GM19455 (cell line): ENCODE measurements at regions not wholly inside any gene's neighbourhood (a gene's known extent, or its start where the extent isn't known, plus 50 kb on each side); places are given as distances from the start of the nearest gene placed in this dataset.
"Not testable (repeated sequence)": the region's sequence is repeated elsewhere in the genome, so short reads cannot be mapped to it uniquely, and the experiment has no call there.

Experiments
- ATAC-seq: cut with Tn5 transposase; IDR thresholded peaks from one replicate; pipeline ENCODE4 v1.9.1; 2021; ENCODE audit not compliant: unreplicated experiment

DNA sequence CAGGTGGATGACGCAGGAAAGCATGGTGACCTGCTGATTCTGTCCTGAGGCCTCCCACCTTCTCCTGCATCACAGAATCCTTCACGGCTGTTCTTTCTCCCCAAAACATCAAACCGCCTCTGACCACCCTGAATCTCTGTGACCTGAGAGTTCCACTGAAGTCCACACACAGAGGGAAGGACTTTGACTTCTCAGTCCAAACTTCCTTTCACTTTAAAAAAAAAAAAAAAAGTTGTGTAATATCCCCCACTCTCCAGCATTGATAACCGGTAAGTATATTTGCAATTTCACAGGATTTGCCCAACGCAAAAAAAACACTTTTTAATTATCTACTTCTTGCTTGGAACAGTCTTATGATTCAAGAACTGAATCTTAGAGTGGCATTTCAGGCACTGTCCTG lies 259.5 kb upstream of the IRS2 start:
- no peak for ATAC-seq

DNA sequence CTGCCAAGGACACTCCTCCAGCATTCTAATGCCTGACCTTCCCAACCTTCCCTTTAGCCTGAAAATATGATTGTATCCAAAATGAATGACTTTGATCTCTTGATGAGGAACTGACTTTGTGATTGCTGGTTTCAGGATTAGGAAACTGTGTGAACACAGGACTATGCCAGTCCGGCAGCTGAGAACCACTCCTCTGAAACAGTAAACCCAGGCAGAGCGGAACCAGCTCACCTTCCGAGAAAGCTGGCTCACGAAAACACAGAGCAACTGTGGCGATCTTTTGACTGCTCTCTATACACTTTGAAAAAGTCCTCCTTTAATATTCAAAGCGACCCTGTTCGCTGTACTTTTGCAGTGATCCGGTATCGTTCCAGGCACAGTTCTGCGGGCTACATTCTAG lies 258.8 kb upstream of the IRS2 start:
- no peak for ATAC-seq

DNA sequence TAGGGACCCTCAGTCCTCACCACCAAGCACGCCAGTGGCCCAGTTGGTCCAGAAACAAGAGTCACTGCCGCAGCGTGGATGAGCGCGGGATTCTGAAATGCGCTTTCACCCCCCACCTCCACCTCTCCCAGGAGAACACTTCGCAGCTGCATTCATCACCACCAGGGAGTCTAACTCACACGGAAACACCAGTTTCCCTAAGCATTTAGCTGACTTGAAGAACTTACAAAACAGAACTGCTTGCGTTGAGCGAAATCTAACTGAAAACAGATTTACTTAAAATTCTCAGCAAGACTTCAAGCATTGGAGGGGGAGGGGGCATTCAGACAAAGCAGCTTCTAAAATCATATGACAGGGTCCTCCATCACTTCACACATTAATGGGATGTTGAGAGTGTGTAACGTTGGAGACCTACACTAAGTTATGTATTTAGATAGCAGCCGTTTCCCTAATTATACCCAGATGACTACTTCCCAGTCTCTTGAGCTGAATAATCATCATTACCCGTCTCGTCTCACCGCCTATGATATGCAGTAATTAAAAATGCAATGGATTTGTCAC lies 258.2 kb upstream of the IRS2 start:
- ATAC-seq, result no peak

DNA sequence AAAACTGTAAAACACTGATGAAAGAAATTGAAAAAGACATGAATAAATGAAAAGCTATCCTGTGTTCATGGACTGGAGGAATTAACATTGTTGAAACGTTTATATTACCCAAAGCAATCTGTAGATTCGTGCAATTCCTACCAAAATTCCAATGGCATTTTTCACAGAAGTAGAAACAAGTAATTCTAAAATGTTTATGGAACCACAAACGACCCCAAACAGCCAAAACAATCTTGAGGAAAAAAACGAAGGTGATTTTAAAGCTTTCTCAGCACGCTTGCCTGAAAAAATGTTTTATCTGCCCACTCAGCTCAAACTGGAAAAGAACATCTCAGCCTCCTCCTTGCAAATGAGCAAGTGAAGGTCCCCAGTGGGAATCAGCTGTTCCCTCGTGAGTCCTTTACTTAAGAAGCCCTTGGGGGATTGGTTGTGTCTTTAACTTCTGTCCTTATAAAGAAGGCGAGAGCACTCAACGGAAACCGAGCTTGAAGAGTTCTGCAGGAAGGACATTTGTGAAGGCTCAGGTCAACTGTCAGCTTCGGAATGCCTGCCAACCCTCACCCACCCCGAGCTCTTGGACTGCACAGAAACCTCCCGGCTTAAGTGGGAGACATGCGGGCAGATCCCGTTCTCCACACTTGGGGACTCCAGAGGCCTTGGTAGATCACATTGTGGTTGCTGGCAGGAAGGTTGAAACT lies 256.0 kb upstream of the IRS2 start:
- ATAC-seq, result no peak

DNA sequence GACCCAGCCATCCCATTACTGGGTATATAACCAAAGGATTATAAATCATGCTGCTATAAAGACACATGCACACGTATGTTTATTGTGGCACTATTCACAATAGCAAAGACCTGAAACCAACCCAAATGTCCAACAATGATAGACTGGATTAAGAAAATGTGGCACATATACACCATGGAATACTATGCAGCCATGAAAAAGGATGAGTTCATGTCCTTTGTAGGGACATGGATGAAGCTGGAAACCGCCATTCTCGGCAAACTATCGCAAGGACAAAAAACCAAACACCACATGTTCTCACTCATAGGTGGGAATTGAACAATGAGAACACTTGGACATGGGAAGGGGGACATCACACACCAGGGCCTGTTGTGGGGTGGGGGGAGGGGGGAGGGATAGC lies 255.3 kb upstream of the IRS2 start:
- not testable (repeated sequence) for ATAC-seq

DNA sequence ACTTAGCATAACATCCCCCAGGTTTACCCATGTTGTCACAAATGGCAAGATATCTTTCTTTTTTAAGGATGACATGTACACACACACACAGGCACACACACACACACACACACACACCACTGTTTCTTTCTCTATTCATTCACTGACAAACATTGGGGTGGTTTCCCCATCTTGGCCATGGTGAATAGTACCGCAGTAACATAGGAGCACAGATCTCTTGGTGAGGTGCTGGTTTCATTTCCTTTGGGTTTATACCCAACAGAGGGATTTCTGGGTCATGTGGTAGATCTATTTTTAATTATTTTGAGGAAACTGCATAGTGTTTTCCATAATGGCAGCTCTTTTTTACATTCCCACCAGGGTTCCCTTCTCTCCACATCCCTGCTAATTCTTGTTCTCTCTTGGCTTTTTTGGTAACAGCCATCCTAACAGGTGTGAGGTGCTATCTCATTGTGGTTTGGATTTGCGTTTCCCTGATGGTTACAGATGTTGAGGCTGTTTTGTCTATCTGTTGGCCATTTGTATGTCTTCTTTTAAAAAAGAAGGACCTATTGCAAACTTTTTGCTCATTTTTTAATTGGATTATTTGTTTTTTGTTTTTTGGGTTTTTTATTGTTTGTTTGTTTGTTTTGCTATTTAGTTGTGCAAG lies 251.7 kb upstream of the IRS2 start:
- no peak for ATAC-seq

DNA sequence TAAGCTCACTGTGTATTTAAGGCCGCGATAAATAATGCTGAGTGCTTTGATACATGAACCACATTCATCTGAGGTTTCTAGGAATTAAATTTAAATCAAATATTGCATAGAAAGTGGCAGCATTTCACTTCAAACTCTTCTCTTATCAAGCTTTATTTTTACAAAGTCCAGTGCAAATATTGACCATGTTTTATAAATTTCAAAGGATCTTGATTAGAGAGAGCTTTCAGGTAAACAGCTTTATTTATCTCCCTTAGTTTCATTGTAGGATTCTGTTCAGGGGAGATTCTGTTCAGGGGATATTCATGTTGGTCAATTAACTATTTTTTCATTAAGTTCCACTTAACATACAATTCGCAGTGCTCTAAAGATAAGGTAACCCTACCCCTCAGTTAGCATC lies 249.7 kb upstream of the IRS2 start:
- no peak for ATAC-seq

DNA sequence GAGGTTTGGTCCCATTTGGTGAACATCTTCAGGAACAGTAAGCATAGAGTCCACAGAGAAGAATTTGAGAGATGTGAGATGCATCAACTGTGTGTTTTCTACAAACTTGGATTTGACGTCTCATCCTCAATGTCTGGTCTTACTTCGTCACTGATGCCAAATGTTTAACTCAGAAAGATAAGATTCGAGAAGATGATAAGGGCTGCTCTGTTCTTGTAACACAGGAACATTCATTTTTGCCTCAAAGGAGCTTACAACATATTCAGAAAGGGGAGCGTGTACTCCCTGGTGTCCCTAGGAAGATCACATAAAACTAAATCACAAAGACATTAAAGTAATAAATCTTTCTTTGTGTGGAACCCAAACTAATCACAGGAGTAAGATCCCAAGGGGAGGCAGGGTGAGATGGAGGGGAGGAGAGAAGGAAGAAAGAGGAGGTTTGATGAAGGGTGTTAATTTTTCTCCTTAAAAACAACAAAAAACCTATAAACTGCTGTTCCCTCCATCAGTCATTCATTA lies 247.7 kb upstream of the IRS2 start:
- no peak for ATAC-seq

DNA sequence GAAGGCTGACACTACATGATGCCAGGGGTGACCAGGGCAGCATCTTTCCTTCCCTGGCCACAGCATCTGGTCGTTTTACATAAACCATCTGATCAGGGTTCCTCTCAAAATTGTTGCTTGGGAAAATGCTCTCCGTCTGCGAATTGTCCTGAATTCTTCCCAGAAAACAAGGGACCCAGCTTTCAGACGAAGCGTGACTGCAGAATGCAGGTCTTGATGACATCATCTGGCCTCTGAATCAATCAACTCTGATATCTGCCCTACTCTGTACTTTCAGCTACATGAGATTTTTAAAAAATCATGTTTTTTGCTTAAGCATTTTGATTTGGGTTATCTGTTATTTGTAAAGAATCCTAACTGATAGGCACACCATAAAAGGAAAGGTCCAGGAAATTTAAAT lies 246.6 kb upstream of the IRS2 start:
- no peak for ATAC-seq

DNA sequence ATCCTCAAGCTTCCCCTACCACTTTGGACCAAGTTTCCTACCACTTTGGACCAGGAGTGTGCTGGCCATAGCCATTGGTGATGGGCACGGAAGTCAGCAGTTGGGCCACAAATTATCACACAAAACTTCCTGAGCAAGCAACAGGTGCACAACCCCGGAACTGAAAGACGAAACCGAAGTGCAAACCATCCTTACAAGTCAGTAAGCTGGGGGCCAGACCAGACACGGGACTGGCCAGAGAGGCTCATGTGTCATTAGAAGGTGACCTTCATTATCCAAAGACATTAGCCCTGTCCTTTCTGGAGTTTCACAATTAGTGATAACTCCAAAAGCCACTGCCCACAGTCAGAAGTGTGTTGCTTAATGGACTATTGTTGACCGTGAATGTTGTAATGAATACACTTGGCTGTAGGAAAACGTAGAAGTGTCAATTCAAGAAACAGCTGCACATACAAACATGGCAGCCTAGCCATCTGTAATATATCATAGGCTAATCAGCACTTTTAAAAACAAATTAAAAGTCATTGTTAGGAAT lies 244.1 kb upstream of the IRS2 start:
- ATAC-seq, result no peak

DNA sequence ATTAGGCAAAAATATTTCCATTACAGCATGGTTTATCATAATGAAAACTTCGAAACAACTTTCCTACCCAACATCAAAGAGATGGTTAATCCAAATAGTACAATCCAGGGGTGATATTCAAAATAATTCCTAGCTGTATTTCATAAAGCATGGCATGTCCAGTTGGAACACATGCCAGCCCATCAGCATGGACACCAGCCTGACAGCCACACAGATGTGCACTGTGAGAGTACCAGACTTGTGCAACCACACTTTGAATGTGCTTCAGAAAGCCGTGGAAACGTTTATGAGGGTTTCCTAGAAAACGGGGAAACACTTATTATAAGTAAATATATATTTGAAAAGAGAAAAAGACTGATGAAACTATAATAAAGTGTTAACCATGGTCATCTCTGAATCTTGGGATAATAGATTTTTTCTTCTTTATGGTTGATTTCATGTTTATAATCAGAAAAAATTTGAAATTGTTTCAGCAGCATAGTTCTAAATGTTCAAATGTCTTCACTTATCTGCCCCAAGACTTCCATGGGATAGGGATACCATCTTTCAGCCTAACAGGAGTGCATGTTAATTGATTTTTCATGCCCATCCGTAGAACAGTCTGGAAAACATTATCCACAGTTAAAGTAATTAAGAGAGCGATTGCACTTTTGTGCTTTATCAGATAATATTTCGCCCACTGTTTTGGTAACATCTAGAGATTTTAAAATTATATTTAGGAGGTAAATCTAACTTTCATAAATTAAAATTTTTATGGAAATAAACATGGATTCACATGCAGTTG lies 242.6 kb upstream of the IRS2 start:
- ATAC-seq, result no peak

DNA sequence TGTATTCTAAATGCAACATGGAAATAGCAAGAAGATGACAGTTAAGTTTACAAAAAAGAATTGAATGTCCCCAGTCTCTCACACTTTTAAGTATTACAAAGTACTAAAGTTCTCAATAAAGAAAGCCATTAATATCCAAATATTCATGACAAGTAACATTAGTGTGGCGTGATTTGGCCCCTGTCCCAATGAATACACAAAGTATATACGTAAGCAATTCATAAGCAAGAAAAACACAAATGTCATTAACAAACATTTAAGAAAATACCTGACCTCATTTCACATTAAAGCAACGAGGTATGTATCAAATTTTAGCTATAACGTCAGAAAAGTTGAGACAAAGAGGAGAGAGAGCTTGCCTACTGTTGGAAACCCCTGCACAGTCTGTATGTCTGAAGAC lies 241.9 kb upstream of the IRS2 start:
- no peak for ATAC-seq

DNA sequence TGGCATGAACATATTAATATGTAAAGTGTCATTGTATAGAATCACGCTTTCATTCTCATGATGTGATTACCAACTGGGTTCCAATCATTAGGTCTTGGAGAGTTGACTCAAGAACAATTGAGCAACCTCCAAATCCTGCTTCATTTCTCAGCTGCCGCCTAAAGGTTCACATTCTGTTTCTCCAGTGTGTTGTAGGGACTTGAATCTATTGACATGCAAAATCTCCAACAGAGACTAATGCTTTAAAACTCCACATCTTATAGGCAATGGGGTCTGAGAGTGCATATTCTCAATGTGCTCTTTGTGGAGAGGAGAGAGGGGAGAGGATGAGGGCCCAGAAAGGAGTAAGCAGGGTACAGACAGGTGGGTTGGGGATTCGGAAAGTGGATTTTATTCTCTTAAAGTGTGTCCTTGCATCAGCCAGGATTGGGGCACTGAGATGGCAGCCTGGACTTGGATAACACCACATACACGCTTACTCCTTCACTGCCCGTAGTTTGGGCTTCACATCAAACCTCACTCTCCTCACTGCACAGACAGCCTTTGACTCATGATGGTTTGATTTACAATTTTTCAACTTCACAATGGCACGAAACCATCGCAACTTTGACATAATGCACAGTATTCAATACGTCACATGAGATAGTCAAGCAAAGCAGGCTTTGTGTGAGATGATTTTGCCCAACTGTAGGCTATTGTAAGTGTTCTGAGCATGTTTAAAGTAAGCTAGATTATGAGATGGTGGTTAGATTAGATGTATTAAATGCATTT lies 241.3 kb upstream of the IRS2 start:
- no peak for ATAC-seq

DNA sequence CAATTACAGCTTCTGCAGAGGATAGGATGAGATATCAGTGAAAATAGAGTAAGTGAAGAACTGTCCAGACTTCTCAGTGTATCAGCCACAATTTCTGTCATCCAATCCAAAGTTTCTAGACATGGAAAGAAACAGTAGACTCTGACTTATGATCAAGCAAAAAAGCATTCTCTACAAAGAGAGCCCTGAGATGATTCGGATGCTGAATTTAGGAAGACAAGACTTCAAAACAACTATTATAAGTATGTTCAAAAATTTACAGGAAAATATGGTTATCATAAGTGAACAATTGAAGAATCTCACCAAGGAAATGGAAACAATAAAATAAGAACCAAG lies 238.2 kb upstream of the IRS2 start:
- ATAC-seq, result no peak

DNA sequence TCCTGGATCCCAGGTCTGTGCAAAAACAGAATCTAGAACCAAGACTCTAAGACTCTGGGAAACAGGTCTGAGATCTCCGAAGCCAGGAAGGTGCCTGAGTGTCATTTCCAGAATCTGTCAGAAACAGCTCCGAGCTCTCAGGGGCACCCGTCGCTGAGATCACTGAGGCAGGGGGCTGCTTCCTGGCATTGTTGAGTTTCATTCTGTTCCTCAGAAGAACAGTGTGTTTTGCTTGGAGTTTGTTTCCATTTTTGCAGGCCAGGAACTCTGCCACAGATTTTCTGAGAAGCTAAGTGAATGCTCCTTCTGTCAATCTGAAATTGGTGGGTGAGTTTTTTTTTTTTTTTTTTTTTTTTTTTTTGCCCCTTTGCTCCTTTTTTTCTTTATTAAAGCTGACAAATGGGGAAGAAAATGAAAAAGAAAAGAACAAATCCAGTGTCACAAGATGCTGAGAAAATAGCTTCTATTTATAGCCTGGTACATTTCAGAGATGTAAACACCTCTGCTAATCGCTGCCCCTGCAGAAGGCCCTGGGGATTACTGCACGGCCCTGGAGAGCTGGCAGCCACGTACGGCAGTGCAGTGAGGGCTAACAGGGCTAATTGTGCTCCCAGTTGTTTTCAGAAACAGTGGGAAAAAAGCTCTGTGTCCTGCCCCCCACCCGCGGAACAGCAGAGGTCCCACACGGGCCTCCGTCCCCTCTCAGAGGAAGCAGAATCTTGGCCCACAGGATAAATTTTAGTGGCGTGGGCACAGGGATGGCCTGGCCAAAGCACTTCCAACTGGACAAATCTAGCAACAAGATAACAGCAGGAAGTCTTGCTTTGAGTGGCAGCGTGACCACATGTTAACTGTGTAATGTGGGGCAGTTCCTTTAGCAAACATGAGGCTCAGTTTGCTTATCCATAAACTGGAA lies 237.6 kb upstream of the IRS2 start:
- ATAC-seq, result no peak

DNA sequence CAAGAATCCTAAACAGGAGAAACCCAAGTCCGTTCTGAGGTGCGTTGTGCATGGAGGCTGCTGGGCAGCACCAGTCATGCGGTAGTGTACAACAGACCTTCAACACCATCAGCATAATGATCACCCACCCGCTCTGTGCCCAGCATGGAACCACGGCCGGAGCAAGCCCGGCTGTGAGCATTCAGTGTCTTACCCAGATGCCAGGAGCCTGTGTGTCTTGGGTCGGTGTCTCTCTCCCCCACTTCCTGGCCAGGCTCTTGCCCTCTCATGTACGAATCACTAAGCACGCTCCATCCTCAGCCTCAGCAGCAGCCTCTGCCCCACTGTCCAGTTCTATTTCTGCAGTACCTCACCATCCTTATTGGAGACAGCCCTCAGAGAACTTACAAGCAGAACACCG lies 231.6 kb upstream of the IRS2 start:
- no peak for ATAC-seq

DNA sequence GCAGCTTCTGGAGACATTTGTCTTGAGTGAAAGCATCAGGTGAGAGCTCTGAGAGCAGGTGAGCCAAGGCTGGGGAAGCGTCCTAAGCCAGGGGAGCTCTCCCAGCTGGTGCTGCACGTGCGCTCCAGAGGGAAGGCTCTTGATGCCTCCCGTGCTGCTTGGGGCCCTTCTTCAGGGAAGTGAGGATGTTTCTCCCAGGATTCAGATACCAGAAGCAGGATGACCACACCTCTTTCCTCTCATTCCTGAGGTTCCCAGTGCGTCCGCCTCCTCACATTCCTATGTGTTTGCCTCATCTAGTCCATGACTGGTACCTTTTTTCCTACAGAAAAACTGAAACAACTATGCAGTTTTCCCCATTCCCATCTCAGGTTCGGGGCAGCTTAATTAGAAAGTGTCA lies 231.0 kb upstream of the IRS2 start:
- no peak for ATAC-seq

DNA sequence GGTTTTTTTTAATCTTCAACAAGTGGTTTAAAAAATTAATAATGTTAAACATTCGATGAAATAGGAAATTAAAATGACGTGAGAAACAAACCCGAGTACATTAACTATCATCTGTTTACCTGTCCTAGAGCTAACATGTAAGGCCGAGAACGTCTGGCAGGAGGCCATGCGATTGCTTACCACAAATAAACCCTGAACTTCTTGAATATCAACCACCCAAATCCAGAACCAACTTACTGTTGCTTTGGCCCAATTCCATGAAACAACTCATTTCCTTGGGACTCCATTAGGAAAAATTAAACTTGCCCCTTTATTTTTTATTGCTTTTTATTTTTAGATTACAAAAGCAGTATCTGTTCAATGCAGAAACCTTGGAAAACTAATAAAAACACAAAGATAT lies 228.9 kb upstream of the IRS2 start:
- ATAC-seq, result no peak

DNA sequence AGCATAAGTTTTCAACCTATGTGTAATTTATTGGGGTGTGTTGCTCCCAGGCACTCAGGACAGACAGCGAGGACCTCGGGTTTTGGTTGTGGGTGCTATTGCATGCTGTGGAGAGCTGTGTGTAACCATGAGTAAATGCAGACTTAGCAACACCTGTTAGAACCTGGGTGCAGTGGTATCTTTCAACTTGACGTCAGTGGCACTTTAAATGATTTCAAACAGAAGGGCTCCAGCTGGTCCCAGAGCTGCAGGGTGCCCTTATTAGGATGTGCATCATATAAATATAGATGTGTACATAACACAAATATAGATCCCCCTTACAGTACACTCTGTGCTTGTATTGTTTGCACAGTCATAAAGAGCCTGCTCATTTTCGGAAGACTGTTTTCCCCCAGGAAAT lies 228.3 kb upstream of the IRS2 start:
- no peak for ATAC-seq
